H1 (cell line): ENCODE measurements at regions not wholly inside any gene's neighbourhood (a gene's known extent, or its start where the extent isn't known, plus 50 kb on each side); places are given as distances from the start of the nearest gene placed in this dataset.

Experiments
- CTCF ChIA-PET: fragments of 300-600 bp; sonication (Branson Sonifier 250); formaldehyde crosslinking; loops from one replicate; lab custom pipeline; 2021; ENCODE audit not compliant: partially characterized antibody; lab: Charles Lee
- POLR2A ChIA-PET: fragments of 300-600 bp; sonication (Branson Sonifier 250); formaldehyde crosslinking; loops from one replicate; lab custom pipeline; 2021; ENCODE audit warnings: inconsistent platforms; ENCODE audit not compliant: partially characterized antibody; lab: Charles Lee
- DNase-seq, 2 experiments: peaks; one replicate each; pipeline versions ENCODE4 v3.0.0 to v3.0.0-alpha.2; 2010 to 2022; ENCODE audit warnings: low spot score in 2 of 2, low read depth in 1 of 2, mixed read lengths in 1 of 2
- FAIRE-seq: peaks from 2 replicates; lab custom pipeline; 2011; peaks lifted over from hg19 to GRCh38; lab: Jason Lieb, UNC
- H2AFZ ChIP-seq: 2 replicates; pipeline ENCODE4 v1.8.1; 2012; ENCODE audit warnings: low read length, inconsistent platforms
- H2AK5ac ChIP-seq: 2 replicates; pipeline ENCODE4 v1.6.1; 2013; ENCODE audit warnings: low read depth, low read length
- H2BK120ac ChIP-seq: replicated peaks from 2 replicates; pipeline ENCODE3; 2013; ENCODE audit warnings: low read depth, low read length, inconsistent platforms
- H2BK12ac ChIP-seq: 2 replicates; pipeline ENCODE4 v1.6.1; 2013; ENCODE audit warnings: low read depth, low read length
- H2BK15ac ChIP-seq: 2 replicates; pipeline ENCODE4 v1.6.1; 2013; ENCODE audit warnings: low read length
- H2BK20ac ChIP-seq: 2 replicates; pipeline ENCODE4 v1.6.1; 2013; ENCODE audit warnings: low read length
- H2BK5ac ChIP-seq: 2 replicates; pipeline ENCODE4 v1.6.1; 2013; ENCODE audit warnings: low read depth, low read length
- H3K14ac ChIP-seq: 2 replicates; pipeline ENCODE4 v1.6.1; 2013; ENCODE audit warnings: inconsistent platforms; ENCODE audit not compliant: insufficient read length
- H3K18ac ChIP-seq: 2 replicates; pipeline ENCODE4 v1.6.1; 2013; ENCODE audit warnings: low read length; ENCODE audit errors: extremely low read depth
- H3K23ac ChIP-seq: 2 replicates; pipeline ENCODE4 v1.6.1; 2013; ENCODE audit warnings: inconsistent platforms; ENCODE audit not compliant: insufficient read length
- H3K23me2 ChIP-seq: 2 replicates; pipeline ENCODE4 v1.6.1; 2013; ENCODE audit warnings: low read depth, low read length
- H3K27ac ChIP-seq: 2 replicates; pipeline ENCODE4 v1.6.1; 2011; ENCODE audit warnings: low read depth, low read length, inconsistent platforms
- H3K27me3 ChIP-seq, 4 experiments: replicated peaks in 1 of 4; 1 replicate in 1 of 4; 2 replicates in 3 of 4; pipeline versions ENCODE4 v1.6.1 to v1.8.1; 2011 to 2013; ENCODE audit warnings: low read length in 3 of 4, mild to moderate bottlenecking in 3 of 4, inconsistent platforms in 2 of 4, mixed read lengths in 2 of 4, moderate library complexity in 1 of 4; ENCODE audit not compliant: control insufficient read depth in 3 of 4, insufficient read depth in 3 of 4; ENCODE audit errors: extremely low read depth in 1 of 4
- H3K36me3 ChIP-seq, 4 experiments: 2 replicates each; pipeline versions ENCODE4 v1.6.1 to v1.8.1; 2011 to 2013; ENCODE audit warnings: mild to moderate bottlenecking in 4 of 4, low read length in 3 of 4, moderate library complexity in 2 of 4, control low read depth in 1 of 4, inconsistent platforms in 1 of 4; ENCODE audit not compliant: insufficient read depth in 4 of 4, control insufficient read depth in 2 of 4
- H3K4ac ChIP-seq: replicated peaks from 2 replicates; pipeline ENCODE3; 2013; ENCODE audit warnings: low read length, low read depth, mixed read lengths, inconsistent platforms; ENCODE audit not compliant: insufficient read length
- H3K4me1 ChIP-seq, 4 experiments: replicated peaks in 1 of 4; 1 replicate in 1 of 4; 2 replicates in 3 of 4; pipeline versions ENCODE4 v1.6.1 to v1.8.1; 2011 to 2013; ENCODE audit warnings: low read length in 3 of 4, inconsistent platforms in 2 of 4, mixed read lengths in 1 of 4; ENCODE audit not compliant: insufficient read depth in 4 of 4, control insufficient read depth in 3 of 4
- H3K4me2 ChIP-seq, 2 experiments: 2 replicates each; pipeline versions ENCODE4 v1.6.1 to v1.8.1; 2011 to 2013; ENCODE audit warnings: low read depth in 2 of 2, low read length in 2 of 2, control low read depth in 1 of 2, inconsistent platforms in 1 of 2, mild to moderate bottlenecking in 1 of 2; ENCODE audit not compliant: insufficient read depth in 1 of 2
- H3K4me3 ChIP-seq, 4 experiments: fragments of 200-600, 300-600 bp in 1 of 4; sonication (generic), shearing (Covaris generic), sonication (Bioruptor Twin) in 1 of 4; 2 replicates each; pipeline versions ENCODE4 v1.5.1 to v1.8.1; 2011 to 2016; ENCODE audit warnings: low read length in 4 of 4, low read depth in 3 of 4, control low read depth in 2 of 4, inconsistent platforms in 2 of 4, mild to moderate bottlenecking in 2 of 4, mixed read lengths in 1 of 4, moderate library complexity in 1 of 4; ENCODE audit not compliant: insufficient read depth in 2 of 4; ENCODE audit errors: extremely low read depth in 1 of 4
- H3K56ac ChIP-seq: replicated peaks from 2 replicates; pipeline ENCODE3; 2013; ENCODE audit warnings: low read depth, mild to moderate bottlenecking, mixed read lengths, low read length, inconsistent platforms; ENCODE audit not compliant: insufficient read length
- H3K79me1 ChIP-seq: 2 replicates; pipeline ENCODE4 v1.6.1; 2013; ENCODE audit warnings: low read depth, low read length, control low read depth
- H3K79me2 ChIP-seq, 2 experiments: 2 replicates each; pipeline versions ENCODE4 v1.6.1 to v1.8.1; 2012 to 2013; ENCODE audit warnings: low read length in 2 of 2, mild to moderate bottlenecking in 2 of 2, inconsistent platforms in 1 of 2; ENCODE audit not compliant: insufficient read depth in 2 of 2, control insufficient read depth in 1 of 2
- H3K9ac ChIP-seq, 4 experiments: replicated peaks in 1 of 4; 1 replicate in 1 of 4; 2 replicates in 3 of 4; pipeline versions ENCODE4 v1.6.1 to v1.8.1; 2011 to 2013; ENCODE audit warnings: low read depth in 3 of 4, low read length in 3 of 4, control low read depth in 2 of 4, mild to moderate bottlenecking in 2 of 4, moderate library complexity in 2 of 4, inconsistent platforms in 1 of 4; ENCODE audit errors: extremely low read depth in 1 of 4
- H3K9me3 ChIP-seq, 2 experiments: 2 replicates each; pipeline versions ENCODE4 v1.6.1 to v1.8.1; 2012 to 2013; ENCODE audit warnings: mild to moderate bottlenecking in 2 of 2, moderate library complexity in 2 of 2, control low read depth in 1 of 2, inconsistent platforms in 1 of 2, low read depth in 1 of 2, low read length in 1 of 2, mixed read lengths in 1 of 2; ENCODE audit not compliant: insufficient read depth in 2 of 2
- H4K20me1 ChIP-seq, 2 experiments: replicated peaks in 1 of 2; 2 replicates each; pipeline versions ENCODE3 to v1.8.1; 2011 to 2013; ENCODE audit warnings: inconsistent platforms in 2 of 2, low read length in 2 of 2, mild to moderate bottlenecking in 1 of 2; ENCODE audit not compliant: insufficient read depth in 2 of 2, control insufficient read depth in 1 of 2
- H4K5ac ChIP-seq: 2 replicates; pipeline ENCODE4 v1.6.1; 2013; ENCODE audit warnings: low read length, low read depth, mixed read lengths, inconsistent platforms; ENCODE audit not compliant: insufficient read length
- H4K8ac ChIP-seq: 2 replicates; pipeline ENCODE4 v1.8.0; 2013; ENCODE audit warnings: mild to moderate bottlenecking, moderate library complexity, low read length, inconsistent platforms; ENCODE audit not compliant: insufficient read depth; ENCODE audit errors: extremely low read depth
- H4K91ac ChIP-seq: replicated peaks from 2 replicates; pipeline ENCODE3; 2013; ENCODE audit warnings: low read length, mixed read lengths, inconsistent platforms; ENCODE audit not compliant: insufficient read length
- BRCA1 ChIP-seq: IDR thresholded peaks from 2 replicates; pipeline ENCODE4 v1.6.1; 2012; ENCODE audit warnings: low read depth, low read length, improper control_type of control experiment
- EP300 ChIP-seq, 2 experiments: IDR thresholded peaks; 1 replicate in 1 of 2; 2 replicates in 1 of 2; pipeline ENCODE4 v1.6.1; 2011 to 2012; ENCODE audit warnings: low read depth in 2 of 2, low read length in 2 of 2, mild to moderate bottlenecking in 2 of 2, borderline replicate concordance in 1 of 2, inconsistent platforms in 1 of 2, moderate library complexity in 1 of 2
- EZH2 ChIP-seq: fragments of 200-600 bp; sonication (generic); IDR thresholded peaks from 2 replicates; pipeline ENCODE4 v1.7.1; 2012; ENCODE audit warnings: low read depth, mild to moderate bottlenecking, moderate library complexity, low read length, inconsistent platforms; ENCODE audit not compliant: severe bottlenecking
- HDAC6 ChIP-seq: IDR thresholded peaks from one replicate; pipeline ENCODE4 v1.7.1; 2012; ENCODE audit warnings: low read depth, mild to moderate bottlenecking, inconsistent platforms, low read length, moderate library complexity
- JUN ChIP-seq: IDR thresholded peaks from 2 replicates; pipeline ENCODE4 v1.6.1; 2011; ENCODE audit warnings: low read depth, mild to moderate bottlenecking, improper control_type of control experiment, low read length
- JUND ChIP-seq: IDR thresholded peaks from 2 replicates; pipeline ENCODE4 v1.6.1; 2011; ENCODE audit warnings: mild to moderate bottlenecking, improper control_type of control experiment, low read length
- MAFK ChIP-seq: IDR thresholded peaks from 2 replicates; pipeline ENCODE4 v1.6.1; 2012; ENCODE audit warnings: low read depth, mild to moderate bottlenecking, improper control_type of control experiment, low read length
- NRF1 ChIP-seq: IDR thresholded peaks from 2 replicates; pipeline ENCODE4 v1.6.1; 2011; ENCODE audit warnings: mild to moderate bottlenecking, low read depth, low read length, improper control_type of control experiment
- RFX5 ChIP-seq: IDR thresholded peaks from 2 replicates; pipeline ENCODE4 v1.6.1; 2011; ENCODE audit warnings: low read depth, low read length, improper control_type of control experiment, borderline replicate concordance
- SUZ12 ChIP-seq: fragments of 200-600 bp; sonication (generic); IDR thresholded peaks from 2 replicates; pipeline ENCODE4 v1.6.1; 2012; ENCODE audit warnings: mild to moderate bottlenecking, inconsistent platforms, low read length, moderate library complexity, mixed read lengths
- TAF7 ChIP-seq: optimal IDR thresholded peaks from 2 replicates; pipeline ENCODE3; 2011; ENCODE audit warnings: low read depth, mild to moderate bottlenecking, inconsistent platforms, low read length, moderate library complexity, borderline replicate concordance
- TCF12 ChIP-seq: IDR thresholded peaks from 2 replicates; pipeline ENCODE4 v1.6.1; 2011; ENCODE audit warnings: low read depth, mild to moderate bottlenecking, low read length
- YY1 ChIP-seq: IDR thresholded peaks from 2 replicates; pipeline ENCODE4 v1.6.1; 2011; ENCODE audit warnings: low read depth, mild to moderate bottlenecking, low read length
- WGBS, 2 experiments: shearing (Covaris generic) in 1 of 2; methylation state at CpG; one replicate each; pipeline versions ENCODE4 v1.1.6 to v1.1.7; 2013 to 2015; ENCODE audit warnings: low lambda C conversion rate in 2 of 2, mixed read lengths in 2 of 2, inconsistent platforms in 1 of 2, low coverage in 1 of 2, missing lambda C conversion rate in 1 of 2; ENCODE audit not compliant: insufficient replicate concordance in 2 of 2, insufficient coverage in 1 of 2, insufficient read length in 1 of 2; ENCODE audit errors: extremely low coverage in 1 of 2, missing lambda C conversion rate in 1 of 2; 5-methylcytosine and 5-hydroxymethylcytosine counted together

DNA sequence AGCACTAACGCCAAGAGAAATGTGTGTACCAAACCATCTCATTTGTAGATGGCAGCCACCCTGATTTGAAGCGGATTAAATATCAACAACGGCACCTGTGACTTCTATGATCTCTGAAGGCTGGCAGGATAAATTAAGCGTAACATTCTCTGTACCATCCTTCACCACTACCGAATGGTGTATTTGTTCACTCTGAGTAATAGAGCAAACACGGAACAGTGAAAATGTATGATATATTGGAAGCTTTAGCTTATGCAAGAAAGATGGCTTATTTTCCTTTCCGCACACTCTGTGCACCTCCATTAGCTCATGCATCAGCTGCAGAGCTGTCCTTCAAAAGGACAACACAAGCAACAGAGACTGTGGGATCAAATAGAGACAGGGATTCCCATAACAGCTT is 431.1 kb downstream of the PRELID2 start:
- CTCF ChIA-PET: no interaction called here
- Histone ChIP-seq H3K56ac (no peak overlapping the region), H2BK12ac (no peak overlapping the region), H3K9ac (no peak overlapping the region), H2AK5ac (no peak overlapping the region), H3K79me1 (no peaks in the 10 kb centered on the region), H3K4me1 (no peaks in the 10 kb centered on the region; a peak in 1 of 7 replicates), H2BK5ac (no peak overlapping the region), H2AFZ (no peak overlapping the region), H3K36me3 (no peaks in the 10 kb centered on the region), H3K18ac (no peak overlapping the region), H4K5ac (no peak overlapping the region), H3K4me3 (no peak overlapping the region), H3K27me3 (no peaks in the 10 kb centered on the region), H3K4me2 (no peak overlapping the region), H3K23me2 (no peaks in the 10 kb centered on the region), H3K4ac (no peak overlapping the region), H2BK20ac (no peak overlapping the region), H2BK15ac (no peak overlapping the region), H4K91ac (no peak overlapping the region), H2BK120ac (no peak overlapping the region), H3K79me2 (no peaks in the 10 kb centered on the region), H4K8ac (no peak overlapping the region), H3K27ac (no peak overlapping the region), H3K9me3 (peaks cover 0 to 3% of the 10 kb centered on the region in 2 experiments; a peak in 2 of 4 replicates), H3K23ac (no peak overlapping the region), H4K20me1 (no peaks in the 10 kb centered on the region), H3K14ac (no peak overlapping the region)
- POLR2A ChIA-PET: no interaction called here
- DNase-seq: no peak
- FAIRE-seq: no peak
- WGBS, 2 experiments: 94% methylated on average over 7 of the region's 7 CpGs; no CpG with 5 or more reads in 1 of the 2 experiments
- no peak for TF ChIP-seq HDAC6
- TF ChIP-seq EZH2: no peak
- TF ChIP-seq SUZ12: no peak
- no peak for TF ChIP-seq MAFK
- no peak for TF ChIP-seq TAF7
- no peak for TF ChIP-seq JUN
- no peak for TF ChIP-seq YY1
- no peak for TF ChIP-seq TCF12
- TF ChIP-seq NRF1: no peak
- TF ChIP-seq RFX5: no peak
- no peak for TF ChIP-seq BRCA1
- TF ChIP-seq EP300 (IDR thresholded peaks at IDR 0.05; ENCODE audit: borderline replicate concordance in 1 of 2, low read depth in 2 of 2, low read length in 2 of 2): no peak
- no peak for TF ChIP-seq JUND
